Suprapubic skin (tissue), 4 donors: ENCODE measurements at regions not wholly inside any gene's neighbourhood (a gene's known extent, or its start where the extent isn't known, plus 50 kb on each side); places are given as distances from the start of the nearest gene placed in this dataset.

ENCODE experiments used
- EP300 ChIP-seq: sonication (generic); formaldehyde crosslinking; IDR thresholded peaks from one replicate; pipeline ENCODE4 v1.6.1; 2017; ENCODE audit warnings: antibody characterized with exemption
- POLR2A ChIP-seq, 2 donors: fragments of 450-650 bp; IDR thresholded peaks; one replicate each; pipeline ENCODE4 v1.6.1; 2017; ENCODE audit warnings: antibody characterized with exemption in 2 of 2, mild to moderate bottlenecking in 2 of 2, moderate library complexity in 2 of 2
- POLR2AphosphoS5 ChIP-seq, 3 donors: sonication (generic); formaldehyde crosslinking; IDR thresholded peaks; one replicate each; pipeline ENCODE4 v1.6.1; 2017; ENCODE audit warnings: antibody characterized with exemption in 3 of 3
- TF ChIP-seq, protein P1 (sequence below), 2 donors: fragments of 200-600 bp in 1 of 2; fragments of 450-650 bp in 1 of 2; sonication (generic) in 1 of 2; IDR thresholded peaks; one replicate each; pipeline ENCODE4 v1.5.1; 2016 to 2019; ENCODE audit warnings: antibody characterized with exemption in 2 of 2, mild to moderate bottlenecking in 1 of 2, moderate library complexity in 1 of 2

DNA sequence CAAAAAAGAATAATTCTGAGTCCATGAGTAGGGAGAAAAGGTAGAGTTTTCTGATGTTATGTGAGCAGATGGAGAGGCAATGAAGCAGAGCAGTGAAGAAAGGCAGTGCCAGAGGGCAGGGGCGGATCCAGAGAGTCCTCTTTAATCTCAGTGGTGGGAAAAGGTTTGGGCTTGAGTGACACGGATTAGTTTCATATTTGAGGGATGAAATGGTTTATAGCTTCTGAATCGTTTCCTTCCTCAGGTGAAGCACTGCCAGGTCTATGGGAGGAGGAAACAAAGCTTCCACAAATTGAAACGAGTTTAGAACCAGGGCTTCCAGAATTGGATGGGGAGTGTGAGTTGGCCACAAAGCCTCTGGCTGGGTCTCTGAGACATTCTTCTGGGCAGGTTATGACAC lies 517.0 kb upstream of the PAPPA start:
- TF ChIP-seq, protein P1, sequence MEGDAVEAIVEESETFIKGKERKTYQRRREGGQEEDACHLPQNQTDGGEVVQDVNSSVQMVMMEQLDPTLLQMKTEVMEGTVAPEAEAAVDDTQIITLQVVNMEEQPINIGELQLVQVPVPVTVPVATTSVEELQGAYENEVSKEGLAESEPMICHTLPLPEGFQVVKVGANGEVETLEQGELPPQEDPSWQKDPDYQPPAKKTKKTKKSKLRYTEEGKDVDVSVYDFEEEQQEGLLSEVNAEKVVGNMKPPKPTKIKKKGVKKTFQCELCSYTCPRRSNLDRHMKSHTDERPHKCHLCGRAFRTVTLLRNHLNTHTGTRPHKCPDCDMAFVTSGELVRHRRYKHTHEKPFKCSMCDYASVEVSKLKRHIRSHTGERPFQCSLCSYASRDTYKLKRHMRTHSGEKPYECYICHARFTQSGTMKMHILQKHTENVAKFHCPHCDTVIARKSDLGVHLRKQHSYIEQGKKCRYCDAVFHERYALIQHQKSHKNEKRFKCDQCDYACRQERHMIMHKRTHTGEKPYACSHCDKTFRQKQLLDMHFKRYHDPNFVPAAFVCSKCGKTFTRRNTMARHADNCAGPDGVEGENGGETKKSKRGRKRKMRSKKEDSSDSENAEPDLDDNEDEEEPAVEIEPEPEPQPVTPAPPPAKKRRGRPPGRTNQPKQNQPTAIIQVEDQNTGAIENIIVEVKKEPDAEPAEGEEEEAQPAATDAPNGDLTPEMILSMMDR (IDR thresholded peaks at IDR 0.05) = no peak
- no peak for TF ChIP-seq EP300
- no peak for TF ChIP-seq POLR2A (IDR thresholded peaks at IDR 0.05)
- no peak for TF ChIP-seq POLR2AphosphoS5 (IDR thresholded peaks at IDR 0.05)
